ENCODE measurements at regions not wholly inside any gene's neighbourhood (a gene's known extent, or its start where the extent isn't known, plus 50 kb on each side); places are given as distances from the start of the nearest gene placed in this dataset.

- TF ChIP-seq USF2 (IDR thresholded peaks at IDR 0.05; ENCODE audit: low read length) (no peak), KDM4A (IDR thresholded peaks at IDR 0.05; ENCODE audit: low read depth, low read length, severe bottlenecking) (no peak), ATF3 (IDR thresholded peaks at IDR 0.05; ENCODE audit: insufficient read depth, low read depth, low read length) (no peak), TBP (IDR thresholded peaks at IDR 0.05; ENCODE audit: low read depth, low read length) (no peak), MAX (IDR thresholded peaks at IDR 0.05) (no peak)
These were observed 54.1 kb upstream of the GABRE start (continued) for GRCh38 chrX:152028579-152028978.
